UCSD-AML1 (cell line): ENCODE measurements at regions not wholly inside any gene's neighbourhood (a gene's known extent, or its start where the extent isn't known, plus 50 kb on each side); places are given as distances from the start of the nearest gene placed in this dataset.
"Not testable (repeated sequence)": the region's sequence is repeated elsewhere in the genome, so short reads cannot be mapped to it uniquely, and the experiment has no call there.

Experiments used
- DNase-seq: peaks from one replicate; lab custom pipeline; 2025; ENCODE audit not compliant: unreplicated experiment; lab: John Stamatoyannopoulos, UW

- no peak for DNase-seq
These were observed 335.6 kb upstream of the GLI3 start for GRCh38 chr7:42572561-42572960.

GRCh38 chr7:42572056-42572455, 335.0 kb upstream of the GLI3 start:
- DNase-seq, result no peak

- DNase-seq, result no peak
These were observed 333.9 kb upstream of the GLI3 start for GRCh38 chr7:42570944-42571343.

- DNase-seq, result no peak
These were observed 330.0 kb upstream of the GLI3 start for GRCh38 chr7:42567051-42567450.

- DNase-seq, result no peak
These were observed 324.8 kb upstream of the GLI3 start for GRCh38 chr7:42561797-42562196.

GRCh38 chr7:42560866-42561265, 323.9 kb upstream of the GLI3 start:
- no peak for DNase-seq

GRCh38 chr7:42554932-42555331, 317.9 kb upstream of the GLI3 start:
- DNase-seq, result not testable (repeated sequence)

GRCh38 chr7:42552227-42552626, 315.2 kb upstream of the GLI3 start:
- no peak for DNase-seq

GRCh38 chr7:42550706-42551470, 313.9 kb upstream of the GLI3 start:
- no peak for DNase-seq

GRCh38 chr7:42549866-42550485, 313.0 kb upstream of the GLI3 start:
- no peak for DNase-seq

- DNase-seq, result no peak
These were observed 312.0 kb upstream of the GLI3 start for GRCh38 chr7:42548816-42549611.

- no peak for DNase-seq
These were observed 308.2 kb upstream of the GLI3 start for GRCh38 chr7:42545049-42545724.

GRCh38 chr7:42543953-42544352, 306.9 kb upstream of the GLI3 start:
- DNase-seq, result no peak

- DNase-seq, result not testable (repeated sequence)
These were observed 305.4 kb upstream of the GLI3 start for GRCh38 chr7:42542446-42542845.

- no peak for DNase-seq
These were observed 297.4 kb upstream of the GLI3 start for GRCh38 chr7:42534441-42534840.

- no peak for DNase-seq
These were observed 290.0 kb upstream of the GLI3 start for GRCh38 chr7:42527004-42527403.

GRCh38 chr7:42522227-42522991, 285.4 kb upstream of the GLI3 start:
- DNase-seq, result no peak

GRCh38 chr7:42511027-42511426, 274.0 kb upstream of the GLI3 start:
- DNase-seq, result no peak

GRCh38 chr7:42506097-42506496, 269.1 kb upstream of the GLI3 start:
- no peak for DNase-seq

GRCh38 chr7:42502022-42502421, 265.0 kb upstream of the GLI3 start:
- DNase-seq, result no peak

- no peak for DNase-seq
These were observed 258.2 kb upstream of the GLI3 start for GRCh38 chr7:42495256-42495655.
